HG03196 (cell line): ENCODE measurements at regions not wholly inside any gene's neighbourhood (a gene's known extent, or its start where the extent isn't known, plus 50 kb on each side); places are given as distances from the start of the nearest gene placed in this dataset.
"Not testable (repeated sequence)": the region's sequence is repeated elsewhere in the genome, so short reads cannot be mapped to it uniquely, and the experiment has no call there.

Experiments used
- ATAC-seq: cut with Tn5 transposase; IDR thresholded peaks from one replicate; pipeline ENCODE4 v1.9.1; 2021; ENCODE audit not compliant: unreplicated experiment

- ATAC-seq, result no peak
These were observed 619.3 kb downstream of the TRIB2 start for GRCh38 chr2:13335862-13336535.

GRCh38 chr2:13351068-13351467 lies 634.3 kb downstream of the TRIB2 start:
- no peak for ATAC-seq

- no peak for ATAC-seq
These were observed 636.3 kb downstream of the TRIB2 start for GRCh38 chr2:13353083-13353482.

- ATAC-seq, result no peak
These were observed 637.3 kb downstream of the TRIB2 start for GRCh38 chr2:13354031-13354430.

- ATAC-seq, result not testable (repeated sequence)
These were observed 665.2 kb downstream of the TRIB2 start for GRCh38 chr2:13381928-13382327.

- not testable (repeated sequence) for ATAC-seq
These were observed 672.4 kb downstream of the TRIB2 start for GRCh38 chr2:13389172-13389571.

- no peak for ATAC-seq
These were observed 673.9 kb downstream of the TRIB2 start for GRCh38 chr2:13390676-13391075.

GRCh38 chr2:13401312-13401711 lies 684.6 kb downstream of the TRIB2 start:
- no peak for ATAC-seq

- ATAC-seq, result no peak
These were observed 697.3 kb downstream of the TRIB2 start for GRCh38 chr2:13413989-13414388.

GRCh38 chr2:13414897-13415296 lies 698.2 kb downstream of the TRIB2 start:
- no peak for ATAC-seq

- no peak for ATAC-seq
These were observed 717.2 kb downstream of the TRIB2 start for GRCh38 chr2:13433954-13434353.

GRCh38 chr2:13443554-13444261 lies 727.0 kb downstream of the TRIB2 start:
- not testable (repeated sequence) for ATAC-seq

GRCh38 chr2:13462464-13462863 lies 745.7 kb downstream of the TRIB2 start:
- ATAC-seq, result no peak

GRCh38 chr2:13466076-13466475 lies 749.3 kb downstream of the TRIB2 start:
- ATAC-seq, result no peak

GRCh38 chr2:13474538-13474937 lies 757.8 kb downstream of the TRIB2 start:
- ATAC-seq, result no peak

GRCh38 chr2:13480057-13480456 lies 763.3 kb downstream of the TRIB2 start:
- ATAC-seq, result peak; percentile 84

- no peak for ATAC-seq
These were observed 764.5 kb downstream of the TRIB2 start for GRCh38 chr2:13481201-13481600.

GRCh38 chr2:13485256-13485655 lies 768.5 kb downstream of the TRIB2 start:
- ATAC-seq, result no peak

- ATAC-seq, result no peak
These were observed 772.2 kb downstream of the TRIB2 start for GRCh38 chr2:13488965-13489364.

- ATAC-seq, result no peak
These were observed 775.5 kb downstream of the TRIB2 start for GRCh38 chr2:13492262-13492661.

GRCh38 chr2:13495051-13495450 lies 778.3 kb downstream of the TRIB2 start:
- no peak for ATAC-seq

- peak; percentile 62 for ATAC-seq
These were observed 788.1 kb downstream of the TRIB2 start for GRCh38 chr2:13504808-13505207.

- ATAC-seq, result no peak
These were observed 791.9 kb downstream of the TRIB2 start for GRCh38 chr2:13508671-13509070.
